Transverse colon (tissue), 4 donors: ENCODE measurements at regions not wholly inside any gene's neighbourhood (a gene's known extent, or its start where the extent isn't known, plus 50 kb on each side); places are given as distances from the start of the nearest gene placed in this dataset.

ENCODE experiments used
- DNase-seq: peaks from one replicate; pipeline ENCODE4 v3.0.0-alpha.2; 2019
- H3K27ac ChIP-seq, 4 donors: fragments of 200-600 bp; sonication (generic); 2 replicates each; pipeline ENCODE4 v1.5.1; 2016 to 2018; ENCODE audit warnings: inconsistent platforms in 4 of 4
- H3K27me3 ChIP-seq: fragments of 200-600 bp; sonication (generic); 2 replicates; pipeline ENCODE4 v1.5.1; 2017; ENCODE audit warnings: inconsistent platforms
- H3K36me3 ChIP-seq, 4 donors: fragments of 200-600 bp; sonication (generic); 2 replicates each; pipeline ENCODE4 v1.5.1; 2017 to 2019; ENCODE audit warnings: inconsistent platforms in 4 of 4
- H3K4me1 ChIP-seq, 4 donors: fragments of 200-600 bp; sonication (generic); 2 replicates each; pipeline ENCODE4 v1.5.1; 2017 to 2020; ENCODE audit warnings: inconsistent platforms in 4 of 4
- H3K4me3 ChIP-seq, 4 donors: fragments of 200-600 bp; sonication (generic); 1 replicate in 1 of 4; 2 replicates in 3 of 4; pipeline versions ENCODE4 v1.5.1 to v1.6.1; 2017 to 2019; ENCODE audit warnings: inconsistent platforms in 4 of 4
- H3K9me3 ChIP-seq, 2 donors: fragments of 200-600 bp; sonication (generic); 2 replicates each; pipeline ENCODE4 v1.5.1; 2017 to 2019; ENCODE audit warnings: inconsistent platforms in 2 of 2
- EP300 ChIP-seq: sonication (generic); formaldehyde crosslinking; IDR thresholded peaks from one replicate; pipeline ENCODE4 v1.6.1; 2017; ENCODE audit warnings: antibody characterized with exemption, low read depth
- POLR2A ChIP-seq: fragments of 450-650 bp; IDR thresholded peaks from one replicate; pipeline ENCODE4 v1.6.1; 2016; ENCODE audit warnings: antibody characterized with exemption, mild to moderate bottlenecking, moderate library complexity
- POLR2AphosphoS5 ChIP-seq, 3 donors: sonication (generic); formaldehyde crosslinking; IDR thresholded peaks; one replicate each; pipeline ENCODE4 v1.6.1; 2016; ENCODE audit warnings: antibody characterized with exemption in 3 of 3
- WGBS, 2 donors: methylation state at CpG; one replicate each; pipeline ENCODE4 v1.1.5; 2018; ENCODE audit warnings: low coverage in 1 of 2; 5-methylcytosine and 5-hydroxymethylcytosine counted together
- in situ Hi-C, 4 donors: fragments of 200-750 bp; cut with MboI; loops; one replicate each; pipeline versions ENCODE4 v1.15.0 to v1.15.1; 2017; ENCODE audit warnings: low sequenced_read_pairs in 3 of 4, low pct_ligation_motif_present in 1 of 4, low pct_unique_long_range_greater_than_20kb in 1 of 4
- intact Hi-C: fragments of 100-400 bp; cut with DNase I; formaldehyde crosslinking; loops from one replicate; pipeline ENCODE4 v1.15.1; 2023; ENCODE audit warnings: low total_unique reads
- TF ChIP-seq, protein P1 (sequence below), 5 experiments: fragments of 200-600 bp in 3 of 5; fragments of 450-650 bp in 2 of 5; sonication (generic) in 3 of 5; IDR thresholded peaks; 1 replicate in 2 of 5; 2 replicates in 3 of 5; pipeline ENCODE4 v1.5.1; 2016 to 2017; ENCODE audit warnings: antibody characterized with exemption in 5 of 5, inconsistent platforms in 3 of 5, mild to moderate bottlenecking in 2 of 5, moderate library complexity in 1 of 5

DNA sequence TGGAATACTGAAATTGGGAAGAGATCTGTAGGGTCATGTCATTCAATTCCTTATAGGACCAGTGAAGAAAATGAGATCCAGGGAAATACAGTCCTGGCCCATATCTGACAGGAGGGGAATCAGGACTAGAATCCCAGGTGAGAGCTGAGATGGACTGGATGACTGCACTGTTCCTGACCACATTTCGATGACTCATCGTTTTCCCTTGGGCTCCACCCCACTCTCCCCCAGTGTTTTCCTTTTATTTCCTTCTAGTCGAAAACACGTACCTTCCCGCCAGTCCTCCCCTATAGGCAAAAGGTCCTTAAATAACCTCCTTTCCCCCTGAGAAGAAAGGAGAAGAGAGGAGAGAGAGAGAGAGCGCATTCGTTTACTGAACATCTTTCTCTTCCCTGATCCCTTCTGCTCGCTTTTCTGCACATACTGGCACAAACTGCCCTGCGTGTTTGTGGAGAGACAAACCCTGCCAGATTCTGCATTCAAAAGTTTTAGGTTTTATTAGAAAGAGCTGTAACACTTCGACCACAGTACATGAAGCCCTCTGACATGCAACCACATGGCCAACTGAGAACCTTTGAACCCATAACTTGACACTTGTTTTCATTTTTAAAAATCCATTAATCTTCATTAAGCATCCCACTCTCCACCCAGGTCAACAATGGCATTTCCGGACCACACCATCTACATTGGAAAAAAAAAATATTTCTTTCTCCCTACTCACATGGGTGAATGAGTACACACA is 565.7 kb downstream of the METTL15 start:
- DNase-seq = no peak
- H3K27me3 ChIP-seq = no peaks in the 10 kb centered on the region
- H3K4me1 ChIP-seq = no peaks in the 10 kb centered on the region
- H3K9me3 ChIP-seq = no peaks in the 10 kb centered on the region
- no peak overlapping the region for H3K27ac ChIP-seq
- in situ Hi-C loops = no loop called here
- WGBS, 2 donors = 73 to 77% methylated on average over 7 to 11 of the region's 11 CpGs
- intact Hi-C loops = no loop called here
- no peaks in the 10 kb centered on the region for H3K36me3 ChIP-seq
- H3K4me3 ChIP-seq = no peak overlapping the region
- no peak for TF ChIP-seq POLR2AphosphoS5 (IDR thresholded peaks at IDR 0.05)
- TF ChIP-seq, protein P1, sequence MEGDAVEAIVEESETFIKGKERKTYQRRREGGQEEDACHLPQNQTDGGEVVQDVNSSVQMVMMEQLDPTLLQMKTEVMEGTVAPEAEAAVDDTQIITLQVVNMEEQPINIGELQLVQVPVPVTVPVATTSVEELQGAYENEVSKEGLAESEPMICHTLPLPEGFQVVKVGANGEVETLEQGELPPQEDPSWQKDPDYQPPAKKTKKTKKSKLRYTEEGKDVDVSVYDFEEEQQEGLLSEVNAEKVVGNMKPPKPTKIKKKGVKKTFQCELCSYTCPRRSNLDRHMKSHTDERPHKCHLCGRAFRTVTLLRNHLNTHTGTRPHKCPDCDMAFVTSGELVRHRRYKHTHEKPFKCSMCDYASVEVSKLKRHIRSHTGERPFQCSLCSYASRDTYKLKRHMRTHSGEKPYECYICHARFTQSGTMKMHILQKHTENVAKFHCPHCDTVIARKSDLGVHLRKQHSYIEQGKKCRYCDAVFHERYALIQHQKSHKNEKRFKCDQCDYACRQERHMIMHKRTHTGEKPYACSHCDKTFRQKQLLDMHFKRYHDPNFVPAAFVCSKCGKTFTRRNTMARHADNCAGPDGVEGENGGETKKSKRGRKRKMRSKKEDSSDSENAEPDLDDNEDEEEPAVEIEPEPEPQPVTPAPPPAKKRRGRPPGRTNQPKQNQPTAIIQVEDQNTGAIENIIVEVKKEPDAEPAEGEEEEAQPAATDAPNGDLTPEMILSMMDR (IDR thresholded peaks at IDR 0.05) = no peak
- no peak for TF ChIP-seq EP300
- no peak for TF ChIP-seq POLR2A

DNA sequence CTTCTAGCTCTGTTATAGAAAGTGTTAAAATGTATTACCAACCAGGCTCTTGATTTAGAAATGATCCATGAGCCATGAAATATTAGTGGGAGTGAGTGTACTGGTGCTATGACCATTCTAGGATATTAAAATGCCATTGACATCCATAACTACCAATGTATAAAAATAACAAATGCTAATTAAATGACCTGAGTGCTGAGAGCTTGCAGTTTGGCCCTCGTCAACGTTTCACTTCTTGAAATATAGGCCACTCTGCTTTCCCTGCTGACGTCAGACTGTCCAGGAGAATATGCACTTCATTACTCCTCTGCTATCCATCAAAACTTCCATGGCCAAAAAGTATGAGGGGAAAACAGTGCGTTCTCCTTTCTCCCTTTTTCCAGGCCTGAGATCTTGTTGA is 563.1 kb downstream of the METTL15 start:
- Histone ChIP-seq H3K4me1 (no peaks in the 10 kb centered on the region), H3K9me3 (no peaks in the 10 kb centered on the region), H3K27me3 (no peaks in the 10 kb centered on the region), H3K27ac (no peak overlapping the region), H3K36me3 (no peaks in the 10 kb centered on the region), H3K4me3 (no peak overlapping the region)
- in situ Hi-C loops (no loop called here), intact Hi-C loops (no loop called here)
- 75 to 86% methylated on average over 4 of the region's 4 CpGs for WGBS, 2 donors
- DNase-seq = no peak
- TF ChIP-seq, protein P1 (IDR thresholded peaks at IDR 0.05) = no peak
- TF ChIP-seq POLR2AphosphoS5 (IDR thresholded peaks at IDR 0.05) (no peak), EP300 (no peak), POLR2A (no peak)

DNA sequence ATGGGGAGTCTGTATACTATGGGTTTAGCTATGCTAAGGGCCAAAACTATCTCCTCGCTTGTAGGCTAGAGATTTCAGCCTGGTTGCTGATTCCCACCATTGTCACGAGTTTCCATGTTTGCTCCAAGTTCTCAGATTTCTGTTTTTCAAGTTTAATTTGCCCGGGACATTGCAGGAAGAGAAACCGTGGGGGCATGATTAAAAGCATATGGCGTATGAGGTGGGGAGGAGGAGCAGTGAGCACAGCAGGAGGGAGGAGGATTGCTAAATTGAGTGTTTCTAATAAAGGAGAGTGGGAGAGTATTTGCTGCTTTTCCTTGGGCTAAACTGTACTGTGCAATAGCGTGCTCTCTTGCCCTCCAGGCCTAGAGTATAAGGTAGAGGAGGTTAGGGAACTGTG is 558.4 kb downstream of the METTL15 start:
- TF ChIP-seq, protein P1 (IDR thresholded peaks at IDR 0.05) = no peak
- TF ChIP-seq POLR2AphosphoS5 (IDR thresholded peaks at IDR 0.05) = no peak
- no peak for TF ChIP-seq POLR2A
- no peak for TF ChIP-seq EP300
- Histone ChIP-seq H3K9me3 (no peaks in the 10 kb centered on the region), H3K4me1 (no peaks in the 10 kb centered on the region), H3K27me3 (no peaks in the 10 kb centered on the region), H3K4me3 (no peak overlapping the region), H3K36me3 (no peaks in the 10 kb centered on the region), H3K27ac (no peak overlapping the region)
- WGBS, 2 donors = 75 to 76% methylated on average over 6 of the region's 6 CpGs
- intact Hi-C loops = no loop called here
- in situ Hi-C loops = no loop called here
- DNase-seq = no peak

DNA sequence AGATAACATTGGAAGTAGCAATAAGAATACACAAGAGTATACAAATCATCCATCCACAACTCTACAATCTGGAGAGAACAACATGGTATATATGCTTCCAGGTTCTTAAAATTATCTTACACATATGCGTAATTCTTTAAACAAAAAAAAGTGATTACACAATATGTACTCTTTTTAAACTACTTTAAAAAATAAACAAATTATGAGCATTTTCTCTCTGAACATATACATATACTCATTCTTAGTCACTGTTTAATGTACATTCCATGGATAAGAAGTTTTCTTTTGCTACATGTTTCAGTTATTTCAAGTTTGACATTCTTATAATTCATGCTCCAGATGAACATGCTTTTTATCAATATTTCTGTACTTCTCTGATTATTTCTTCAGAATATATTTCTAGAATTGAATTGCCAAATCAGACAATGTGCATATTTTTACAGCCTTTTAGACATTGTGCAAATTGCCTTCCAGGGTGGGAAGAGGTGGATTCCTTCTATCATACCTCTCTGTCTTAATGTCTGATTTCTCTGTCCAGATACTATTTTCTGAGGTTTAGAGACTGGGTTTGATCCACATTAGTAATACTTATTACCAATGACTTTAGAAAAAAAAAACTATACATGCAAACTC is 551.6 kb downstream of the METTL15 start:
- H3K4me3 ChIP-seq = no peak overlapping the region
- intact Hi-C loops = no loop called here
- DNase-seq = no peak
- H3K36me3 ChIP-seq = no peaks in the 10 kb centered on the region
- in situ Hi-C loops = no loop called here
- H3K9me3 ChIP-seq = no peaks in the 10 kb centered on the region
- no peaks in the 10 kb centered on the region for H3K4me1 ChIP-seq
- TF ChIP-seq POLR2A (no peak), EP300 (no peak), POLR2AphosphoS5 (IDR thresholded peaks at IDR 0.05) (no peak)
- TF ChIP-seq, protein P1 (IDR thresholded peaks at IDR 0.05) = no peak
- H3K27ac ChIP-seq = no peak overlapping the region
- WGBS, 2 donors = 89 to 93% methylated on average over 1 of the region's 1 CpG
- no peaks in the 10 kb centered on the region for H3K27me3 ChIP-seq
